ENCODE measurements at regions not wholly inside any gene's neighbourhood (a gene's known extent, or its start where the extent isn't known, plus 50 kb on each side); places are given as distances from the start of the nearest gene placed in this dataset.

DNA sequence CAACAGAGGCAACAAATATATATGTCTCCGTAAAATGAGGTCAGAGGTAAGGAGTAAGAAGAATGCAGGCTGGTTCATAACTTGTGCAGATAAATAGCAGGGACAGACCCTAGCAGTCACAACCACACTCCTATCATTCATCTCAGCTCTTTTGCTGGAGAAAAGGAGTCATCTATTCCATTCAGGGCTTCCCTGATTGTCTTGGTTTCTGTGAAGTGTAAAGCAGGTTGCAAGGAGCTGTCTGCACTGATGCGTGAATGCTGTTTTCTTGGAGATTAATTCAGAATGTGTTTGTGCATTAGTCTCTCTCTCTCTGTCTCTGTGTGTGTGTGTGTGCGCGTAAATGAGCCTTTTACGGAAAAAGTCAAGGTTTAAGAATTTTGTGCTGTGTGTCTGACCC lies 643.3 kb upstream of the SORCS1 start:
- no peaks in the 10 kb centered on the region for H3K79me2 ChIP-seq (ENCODE audit: control insufficient read depth in 1 of 2, insufficient read depth in 2 of 2, low read length in 2 of 2)
- no peak overlapping the region for H3K18ac ChIP-seq (ENCODE audit: extremely low read depth, low read length)
- no peaks in the 10 kb centered on the region; a peak in 1 of 7 replicates for H3K4me1 ChIP-seq (replicated peaks in 1 of 4; ENCODE audit: control insufficient read depth in 3 of 4, insufficient read depth in 4 of 4, low read length in 3 of 4)
- H3K9ac ChIP-seq (replicated peaks in 1 of 4; ENCODE audit: extremely low read depth in 1 of 4, low read depth in 3 of 4, low read length in 3 of 4): no peak overlapping the region
- H2BK120ac ChIP-seq (replicated peaks; ENCODE audit: low read depth, low read length): no peak overlapping the region
- no peaks in the 10 kb centered on the region; the same call in 1 of the 2 replicates for H3K23me2 ChIP-seq (ENCODE audit: low read depth, low read length)
- no peaks in the 10 kb centered on the region for H3K79me1 ChIP-seq (ENCODE audit: low read depth, low read length)
- H2AFZ ChIP-seq (ENCODE audit: low read length): peak overlapping the region; percentile 76
- H2BK20ac ChIP-seq (ENCODE audit: low read length): no peak overlapping the region
- H3K4me3 ChIP-seq (ENCODE audit: extremely low read depth in 1 of 4, insufficient read depth in 2 of 4, low read depth in 3 of 4, low read length in 4 of 4): no peak overlapping the region
- H3K56ac ChIP-seq (replicated peaks; ENCODE audit: insufficient read length, low read depth, low read length): no peak overlapping the region
- no peak overlapping the region for H3K14ac ChIP-seq (ENCODE audit: insufficient read length)
- no peaks in the 10 kb centered on the region for H3K36me3 ChIP-seq (ENCODE audit: control insufficient read depth in 2 of 4, insufficient read depth in 4 of 4, low read length in 3 of 4)
- no peaks in the 10 kb centered on the region for H3K9me3 ChIP-seq (ENCODE audit: insufficient read depth in 2 of 2, low read depth in 1 of 2, low read length in 1 of 2)
- no peak overlapping the region for H2BK12ac ChIP-seq (ENCODE audit: low read depth, low read length)
- H2AK5ac ChIP-seq (ENCODE audit: low read depth, low read length): no peak overlapping the region
- H3K4me2 ChIP-seq (ENCODE audit: insufficient read depth in 1 of 2, low read depth in 2 of 2, low read length in 2 of 2): no peak overlapping the region
- WGBS, 2 experiments (ENCODE audit: extremely low coverage in 1 of 2, insufficient coverage in 1 of 2, insufficient read length in 1 of 2, insufficient replicate concordance in 2 of 2, low coverage in 1 of 2, low lambda C conversion rate in 2 of 2, missing lambda C conversion rate in 1 of 2): 96% methylated on average over 5 of the region's 5 CpGs; no CpG with 5 or more reads in 1 of the 2 experiments
- H3K23ac ChIP-seq (ENCODE audit: insufficient read length): no peak overlapping the region
- FAIRE-seq (no peak), DNase-seq (ENCODE audit: low read depth in 1 of 2, low spot score in 2 of 2) (no peak)
- no peaks in the 10 kb centered on the region for H3K27me3 ChIP-seq (replicated peaks in 1 of 4; ENCODE audit: control insufficient read depth in 3 of 4, extremely low read depth in 1 of 4, insufficient read depth in 3 of 4, low read length in 3 of 4)
- no peaks in the 10 kb centered on the region for H4K20me1 ChIP-seq (replicated peaks in 1 of 2; ENCODE audit: control insufficient read depth in 1 of 2, insufficient read depth in 2 of 2, low read length in 2 of 2)
- no peak overlapping the region for H2BK5ac ChIP-seq (ENCODE audit: low read depth, low read length)
- H3K27ac ChIP-seq (ENCODE audit: low read depth, low read length): no peak overlapping the region
- no peak overlapping the region for H3K4ac ChIP-seq (replicated peaks; ENCODE audit: insufficient read length, low read depth, low read length)
- H4K5ac ChIP-seq (ENCODE audit: insufficient read length, low read depth, low read length): no peak overlapping the region
- no peak overlapping the region for H4K91ac ChIP-seq (replicated peaks; ENCODE audit: insufficient read length, low read length)
- ChIA-PET POLR2A (ENCODE audit: partially characterized antibody) (no interaction called here), CTCF (ENCODE audit: partially characterized antibody) (interaction anchor here (0.7 to 2.0 kb wide), 3 partner anchors 180 to 1102 kb away, joined by 3 to 4 read pairs (median 3); no protein-coding TSS in a partner anchor)
- no peak overlapping the region for H4K8ac ChIP-seq (ENCODE audit: extremely low read depth, insufficient read depth, low read length)
- no peak overlapping the region for H2BK15ac ChIP-seq (ENCODE audit: low read length)
- no peak for TF ChIP-seq BACH1 (IDR thresholded peaks at IDR 0.05; ENCODE audit: low read length)
- TF ChIP-seq, protein P1, sequence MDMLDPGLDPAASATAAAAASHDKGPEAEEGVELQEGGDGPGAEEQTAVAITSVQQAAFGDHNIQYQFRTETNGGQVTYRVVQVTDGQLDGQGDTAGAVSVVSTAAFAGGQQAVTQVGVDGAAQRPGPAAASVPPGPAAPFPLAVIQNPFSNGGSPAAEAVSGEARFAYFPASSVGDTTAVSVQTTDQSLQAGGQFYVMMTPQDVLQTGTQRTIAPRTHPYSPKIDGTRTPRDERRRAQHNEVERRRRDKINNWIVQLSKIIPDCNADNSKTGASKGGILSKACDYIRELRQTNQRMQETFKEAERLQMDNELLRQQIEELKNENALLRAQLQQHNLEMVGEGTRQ (IDR thresholded peaks at IDR 0.05; ENCODE audit: low read length): no peak
- no peak for TF ChIP-seq PHF8 (conservative IDR thresholded peaks at IDR 0.05; ENCODE audit: low read depth, low read length)
- no peak for TF ChIP-seq SAP30 (IDR thresholded peaks at IDR 0.05; ENCODE audit: insufficient read depth, insufficient replicate concordance, low read length)
- TF ChIP-seq YY1 (IDR thresholded peaks at IDR 0.05; ENCODE audit: low read depth, low read length): no peak
- no peak for TF ChIP-seq SRF (IDR thresholded peaks at IDR 0.05; ENCODE audit: low read depth, low read length)
- no peak for TF ChIP-seq TBP (IDR thresholded peaks at IDR 0.05; ENCODE audit: low read depth, low read length)
- TF ChIP-seq KDM4A (IDR thresholded peaks at IDR 0.05; ENCODE audit: low read depth, low read length, severe bottlenecking): no peak
- TF ChIP-seq, protein P2, sequence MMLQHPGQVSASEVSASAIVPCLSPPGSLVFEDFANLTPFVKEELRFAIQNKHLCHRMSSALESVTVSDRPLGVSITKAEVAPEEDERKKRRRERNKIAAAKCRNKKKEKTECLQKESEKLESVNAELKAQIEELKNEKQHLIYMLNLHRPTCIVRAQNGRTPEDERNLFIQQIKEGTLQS (IDR thresholded peaks at IDR 0.05; ENCODE audit: insufficient read depth, low read depth, low read length): no peak
- TF ChIP-seq SUZ12 (IDR thresholded peaks at IDR 0.05; ENCODE audit: low read length): no peak
- no peak for TF ChIP-seq MAFK (IDR thresholded peaks at IDR 0.05; ENCODE audit: low read depth, low read length)
